ENCODE measurements at regions not wholly inside any gene's neighbourhood (a gene's known extent, or its start where the extent isn't known, plus 50 kb on each side); places are given as distances from the start of the nearest gene placed in this dataset.

GRCh38 chr11:131094827-131095226 is 178.5 kb upstream of the SNX19 start:
- FAIRE-seq (no peak), ATAC-seq (no peak), DNase-seq (ENCODE audit: low read depth, low spot score) (no peak)
- CTCF ChIA-PET = interaction anchor here (1.6 kb wide), 1 partner anchor 9 kb away, joined by 5 read pairs; no protein-coding TSS in a partner anchor
- RAD21 ChIA-PET (ENCODE audit: unreplicated experiment) = no interaction called here
- no peak overlapping the region for H3K4me3 ChIP-seq
- H3K4me1 ChIP-seq (ENCODE audit: control insufficient read depth, insufficient read depth, low read length) = no peaks in the 10 kb centered on the region
- no peaks in the 10 kb centered on the region for H3K9me3 ChIP-seq (replicated peaks; ENCODE audit: control insufficient read depth, insufficient read depth, low read length)
- no peak overlapping the region for H3K9ac ChIP-seq (ENCODE audit: control insufficient read depth, insufficient read depth, low read length)
- no peak overlapping the region for H2AFZ ChIP-seq (ENCODE audit: control insufficient read depth, low read depth, low read length)
- H4K20me1 ChIP-seq (ENCODE audit: control insufficient read depth, insufficient read depth) = no peaks in the 10 kb centered on the region
- in situ Hi-C loops (cut with MboI) (no loop called here), intact Hi-C loops (cut with micrococcal nuclease; ENCODE audit: unreplicated experiment) (no loop called here)
- no peak for TF ChIP-seq ZNF207 (IDR thresholded peaks at IDR 0.05; ENCODE audit: borderline replicate concordance)
- TF ChIP-seq FOS (IDR thresholded peaks at IDR 0.05; ENCODE audit: borderline replicate concordance, extremely low read depth, insufficient read length) = no peak
- no peak for TF ChIP-seq TCF7 (IDR thresholded peaks at IDR 0.05; ENCODE audit: borderline replicate concordance)
- no peak for TF ChIP-seq ATF7 (IDR thresholded peaks at IDR 0.05; ENCODE audit: low read depth)
- 53% methylated on average over 1 of the region's 1 CpG for WGBS (ENCODE audit: insufficient coverage, insufficient replicate concordance, low lambda C conversion rate, missing lambda C conversion rate)
- H3K27ac ChIP-seq (ENCODE audit: control insufficient read depth, insufficient read depth) = no peak overlapping the region
- POLR2A ChIA-PET = no interaction called here
- H3K79me2 ChIP-seq (ENCODE audit: control insufficient read depth, insufficient read depth, low read length) = no peaks in the 10 kb centered on the region
- H3K27me3 ChIP-seq (replicated peaks in 1 of 2; ENCODE audit: control insufficient read depth in 2 of 2, insufficient read depth in 2 of 2, low read length in 1 of 2) = no peaks in the 10 kb centered on the region
- SMC1A ChIA-PET (ENCODE audit: uncharacterized antibody, unreplicated experiment) = interaction anchor here (1.0 to 1.4 kb wide), 2 partner anchors 10 to 30 kb away, joined by 5 to 9 read pairs; no protein-coding TSS in a partner anchor
- no peaks in the 10 kb centered on the region for H3K36me3 ChIP-seq (ENCODE audit: control insufficient read depth in 2 of 2, insufficient read depth in 2 of 2, low read length in 1 of 2)
- BruUV-seq (replicated peaks) = no TSS peak
- no peak overlapping the region for H3K4me2 ChIP-seq (ENCODE audit: control insufficient read depth, insufficient read depth)

GRCh38 chr11:131095511-131096185 is 179.4 kb upstream of the SNX19 start:
- no peaks in the 10 kb centered on the region for H3K4me1 ChIP-seq (ENCODE audit: control insufficient read depth, insufficient read depth, low read length)
- 35% methylated on average over 11 of the region's 11 CpGs for WGBS (ENCODE audit: insufficient coverage, insufficient replicate concordance, low lambda C conversion rate, missing lambda C conversion rate)
- no TSS peak for BruUV-seq (replicated peaks)
- DNase-seq (ENCODE audit: low read depth, low spot score) (no peak), FAIRE-seq (no peak), ATAC-seq (no peak)
- no peaks in the 10 kb centered on the region for H3K79me2 ChIP-seq (ENCODE audit: control insufficient read depth, insufficient read depth, low read length)
- in situ Hi-C loops (cut with MboI) (no loop called here), intact Hi-C loops (cut with micrococcal nuclease; ENCODE audit: unreplicated experiment) (no loop called here)
- no peak for TF ChIP-seq ZNF207 (IDR thresholded peaks at IDR 0.05; ENCODE audit: borderline replicate concordance)
- no peak for TF ChIP-seq SPI1 (IDR thresholded peaks at IDR 0.05; ENCODE audit: borderline replicate concordance, insufficient read depth, low read depth, low read length)
- TF ChIP-seq CBX5 (IDR thresholded peaks at IDR 0.05; ENCODE audit: low read depth) = no peak
- no peak for TF ChIP-seq SUZ12 (IDR thresholded peaks at IDR 0.05; ENCODE audit: unreplicated experiment)
- TF ChIP-seq STAT1 (conservative IDR thresholded peaks at IDR 0.05) = no peak
- no peak for TF ChIP-seq RAD51 (IDR thresholded peaks at IDR 0.05)
- TF ChIP-seq MAX (IDR thresholded peaks at IDR 0.05; ENCODE audit: low read depth, low read length) = no peak
- TF ChIP-seq RUNX3 (IDR thresholded peaks at IDR 0.05; ENCODE audit: low read length) = no peak
- TF ChIP-seq RBBP5 (conservative IDR thresholded peaks at IDR 0.05) = no peak
- no peak for TF ChIP-seq ZSCAN29 (IDR thresholded peaks at IDR 0.05)
- no peak for TF ChIP-seq NFXL1 (IDR thresholded peaks at IDR 0.05; ENCODE audit: borderline replicate concordance)
- H2AFZ ChIP-seq (ENCODE audit: control insufficient read depth, low read depth, low read length) = no peak overlapping the region
- H3K9ac ChIP-seq (ENCODE audit: control insufficient read depth, insufficient read depth, low read length) = no peak overlapping the region
- ChIA-PET RAD21 (ENCODE audit: unreplicated experiment) (no interaction called here), SMC1A (ENCODE audit: uncharacterized antibody, unreplicated experiment) (interaction anchor here (1.0 to 1.4 kb wide), 3 partner anchors 9 to 31 kb away, joined by 5 to 9 read pairs (median 5); no protein-coding TSS in a partner anchor), POLR2A (no interaction called here), CTCF (interaction anchor here (0.7 to 1.6 kb wide), 2 partner anchors 9 to 91 kb away, joined by 3 to 5 read pairs; no protein-coding TSS in a partner anchor)
- H3K27ac ChIP-seq (ENCODE audit: control insufficient read depth, insufficient read depth) = no peak overlapping the region
- H3K9me3 ChIP-seq (replicated peaks; ENCODE audit: control insufficient read depth, insufficient read depth, low read length) = no peaks in the 10 kb centered on the region
- no peak overlapping the region for H3K4me3 ChIP-seq
- H3K27me3 ChIP-seq (replicated peaks in 1 of 2; ENCODE audit: control insufficient read depth in 2 of 2, insufficient read depth in 2 of 2, low read length in 1 of 2) = no peaks in the 10 kb centered on the region
- no peaks in the 10 kb centered on the region for H3K36me3 ChIP-seq (ENCODE audit: control insufficient read depth in 2 of 2, insufficient read depth in 2 of 2, low read length in 1 of 2)
- no peak overlapping the region for H3K4me2 ChIP-seq (ENCODE audit: control insufficient read depth, insufficient read depth)
- H4K20me1 ChIP-seq (ENCODE audit: control insufficient read depth, insufficient read depth) = no peaks in the 10 kb centered on the region

All from GM12878 (cell line).